ENCODE measurements at regions not wholly inside any gene's neighbourhood (a gene's known extent, or its start where the extent isn't known, plus 50 kb on each side); places are given as distances from the start of the nearest gene placed in this dataset.

GRCh38 chr3:139758654-139759291, 81.0 kb upstream of the NMNAT3 start:
- peak in 1 of 2 donors; percentile 70 for DNase-seq (ENCODE audit: extremely low spot score in 2 of 2)
- Histone ChIP-seq H3K9me3 (no peaks in the 10 kb centered on the region), H3K4me1 (no peaks in the 10 kb centered on the region), H3K27me3 (no peaks in the 10 kb centered on the region), H3K36me3 (no peaks in the 10 kb centered on the region), H3K4me3 (no peak overlapping the region), H3K27ac (no peak overlapping the region)
- no peak for TF ChIP-seq POLR2A (IDR thresholded peaks at IDR 0.05)
- no peak for TF ChIP-seq POLR2AphosphoS5 (IDR thresholded peaks at IDR 0.05; ENCODE audit: insufficient read depth in 1 of 2, low read depth in 1 of 2)
- no peak for TF ChIP-seq CTCF (IDR thresholded peaks at IDR 0.05)
- intact Hi-C loops (cut with DNase I), result no loop called here

- H3K4me1 ChIP-seq, result no peaks in the 10 kb centered on the region
- DNase-seq (ENCODE audit: extremely low spot score in 2 of 2), result no peak
- no peaks in the 10 kb centered on the region for H3K9me3 ChIP-seq
- intact Hi-C loops (cut with DNase I), result no loop called here
- H3K36me3 ChIP-seq, result no peaks in the 10 kb centered on the region
- no peak overlapping the region for H3K4me3 ChIP-seq
- TF ChIP-seq POLR2A (IDR thresholded peaks at IDR 0.05) (no peak), CTCF (IDR thresholded peaks at IDR 0.05) (no peak), POLR2AphosphoS5 (IDR thresholded peaks at IDR 0.05; ENCODE audit: insufficient read depth in 1 of 2, low read depth in 1 of 2) (no peak)
- no peak overlapping the region for H3K27ac ChIP-seq
- H3K27me3 ChIP-seq, result no peaks in the 10 kb centered on the region
Observed at GRCh38 chr3:139757448-139758030, 79.8 kb upstream of the NMNAT3 start.

- peak in 1 of 2 donors; percentile 91 for DNase-seq (ENCODE audit: extremely low spot score in 2 of 2)
- Histone ChIP-seq H3K27me3 (no peaks in the 10 kb centered on the region), H3K4me3 (no peak overlapping the region), H3K9me3 (no peaks in the 10 kb centered on the region), H3K4me1 (no peaks in the 10 kb centered on the region), H3K36me3 (no peaks in the 10 kb centered on the region), H3K27ac (no peak overlapping the region)
- TF ChIP-seq POLR2AphosphoS5 (IDR thresholded peaks at IDR 0.05; ENCODE audit: insufficient read depth in 1 of 2, low read depth in 1 of 2) (no peak), CTCF (IDR thresholded peaks at IDR 0.05) (no peak), POLR2A (IDR thresholded peaks at IDR 0.05) (no peak)
- intact Hi-C loops (cut with DNase I), result no loop called here
Observed at GRCh38 chr3:139756529-139757103, 78.8 kb upstream of the NMNAT3 start.

GRCh38 chr3:139755551-139755950, 77.8 kb upstream of the NMNAT3 start:
- Histone ChIP-seq H3K9me3 (no peaks in the 10 kb centered on the region), H3K36me3 (no peaks in the 10 kb centered on the region), H3K4me1 (no peaks in the 10 kb centered on the region), H3K27ac (no peak overlapping the region), H3K27me3 (no peaks in the 10 kb centered on the region), H3K4me3 (no peak overlapping the region)
- TF ChIP-seq POLR2AphosphoS5 (IDR thresholded peaks at IDR 0.05; ENCODE audit: insufficient read depth in 1 of 2, low read depth in 1 of 2), result no peak
- no peak for TF ChIP-seq POLR2A (IDR thresholded peaks at IDR 0.05)
- no peak for DNase-seq (ENCODE audit: extremely low spot score in 2 of 2)
- intact Hi-C loops (cut with DNase I), result no loop called here

- no peaks in the 10 kb centered on the region for H3K36me3 ChIP-seq
- no peak for TF ChIP-seq POLR2AphosphoS5 (IDR thresholded peaks at IDR 0.05; ENCODE audit: insufficient read depth in 1 of 2, low read depth in 1 of 2)
- TF ChIP-seq CTCF (IDR thresholded peaks at IDR 0.05), result no peak
- TF ChIP-seq POLR2A (IDR thresholded peaks at IDR 0.05), result no peak
- no peaks in the 10 kb centered on the region for H3K4me1 ChIP-seq
- no peaks in the 10 kb centered on the region for H3K9me3 ChIP-seq
- no peaks in the 10 kb centered on the region for H3K27me3 ChIP-seq
- no peak for DNase-seq (ENCODE audit: extremely low spot score in 2 of 2)
- intact Hi-C loops (cut with DNase I), result no loop called here
- H3K4me3 ChIP-seq, result no peak overlapping the region
- no peak overlapping the region for H3K27ac ChIP-seq
Observed at GRCh38 chr3:139751789-139752188, 74.0 kb upstream of the NMNAT3 start.
